GM12865 (cell line): ENCODE measurements at regions not wholly inside any gene's neighbourhood (a gene's known extent, or its start where the extent isn't known, plus 50 kb on each side); places are given as distances from the start of the nearest gene placed in this dataset.

Source experiments
- DNase-seq: peaks from one replicate; pipeline ENCODE4 v3.0.0; 2010; ENCODE audit warnings: low read depth
- H3K4me3 ChIP-seq: 2 replicates; pipeline ENCODE4 v1.5.1; 2011; ENCODE audit warnings: mild to moderate bottlenecking, low read depth, low read length, control low read depth
- TF ChIP-seq, protein P1 (sequence below): IDR thresholded peaks from 2 replicates; pipeline ENCODE4 v1.5.1; 2011; ENCODE audit warnings: low read length, control low read depth, low read depth, inconsistent platforms; ENCODE audit not compliant: insufficient read depth; ENCODE audit errors: missing control alignments

DNA sequence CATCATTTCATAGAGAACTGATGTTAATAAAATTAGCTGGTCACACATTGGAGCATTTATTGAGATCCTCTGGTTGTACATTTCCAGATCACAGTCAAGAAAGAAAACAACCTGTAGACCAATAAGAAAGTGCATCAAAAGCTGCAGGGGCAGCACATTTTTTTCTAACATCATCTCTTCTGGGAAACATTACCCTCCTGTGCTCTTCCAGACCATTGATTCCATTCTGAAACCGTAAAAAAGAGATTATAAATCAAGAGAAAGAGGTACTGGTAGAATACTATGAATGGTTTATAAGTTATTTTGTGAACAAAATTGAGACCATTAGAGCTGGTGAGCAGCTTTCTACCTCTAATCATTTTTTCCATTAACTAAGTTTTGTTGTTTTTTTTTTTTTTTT is 1548.2 kb upstream of the CELF4 start:
- TF ChIP-seq, protein P1, sequence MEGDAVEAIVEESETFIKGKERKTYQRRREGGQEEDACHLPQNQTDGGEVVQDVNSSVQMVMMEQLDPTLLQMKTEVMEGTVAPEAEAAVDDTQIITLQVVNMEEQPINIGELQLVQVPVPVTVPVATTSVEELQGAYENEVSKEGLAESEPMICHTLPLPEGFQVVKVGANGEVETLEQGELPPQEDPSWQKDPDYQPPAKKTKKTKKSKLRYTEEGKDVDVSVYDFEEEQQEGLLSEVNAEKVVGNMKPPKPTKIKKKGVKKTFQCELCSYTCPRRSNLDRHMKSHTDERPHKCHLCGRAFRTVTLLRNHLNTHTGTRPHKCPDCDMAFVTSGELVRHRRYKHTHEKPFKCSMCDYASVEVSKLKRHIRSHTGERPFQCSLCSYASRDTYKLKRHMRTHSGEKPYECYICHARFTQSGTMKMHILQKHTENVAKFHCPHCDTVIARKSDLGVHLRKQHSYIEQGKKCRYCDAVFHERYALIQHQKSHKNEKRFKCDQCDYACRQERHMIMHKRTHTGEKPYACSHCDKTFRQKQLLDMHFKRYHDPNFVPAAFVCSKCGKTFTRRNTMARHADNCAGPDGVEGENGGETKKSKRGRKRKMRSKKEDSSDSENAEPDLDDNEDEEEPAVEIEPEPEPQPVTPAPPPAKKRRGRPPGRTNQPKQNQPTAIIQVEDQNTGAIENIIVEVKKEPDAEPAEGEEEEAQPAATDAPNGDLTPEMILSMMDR, result no peak
- no peak overlapping the region for H3K4me3 ChIP-seq
- DNase-seq, result no peak

DNA sequence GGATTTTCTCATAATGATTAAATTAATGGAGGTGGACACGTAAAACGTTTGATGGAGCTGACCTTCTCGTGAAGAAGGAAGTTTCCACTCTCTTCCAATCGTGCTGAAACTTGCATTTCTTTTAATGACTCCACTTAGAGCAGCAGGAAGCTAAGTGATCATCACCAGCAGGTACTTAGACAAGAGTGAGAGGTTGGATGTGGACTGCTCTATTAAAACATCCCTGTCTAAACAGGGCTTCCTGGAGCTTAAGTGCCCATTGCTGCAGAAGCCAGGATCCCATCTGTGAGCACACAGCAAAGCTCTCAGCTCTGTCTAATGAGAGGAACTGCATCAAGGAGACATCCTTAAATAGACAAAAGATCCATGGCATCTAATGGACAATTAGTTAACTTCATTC is 1539.5 kb upstream of the CELF4 start:
- DNase-seq, result no peak
- H3K4me3 ChIP-seq, result no peak overlapping the region
- TF ChIP-seq, protein P1, result no peak

DNA sequence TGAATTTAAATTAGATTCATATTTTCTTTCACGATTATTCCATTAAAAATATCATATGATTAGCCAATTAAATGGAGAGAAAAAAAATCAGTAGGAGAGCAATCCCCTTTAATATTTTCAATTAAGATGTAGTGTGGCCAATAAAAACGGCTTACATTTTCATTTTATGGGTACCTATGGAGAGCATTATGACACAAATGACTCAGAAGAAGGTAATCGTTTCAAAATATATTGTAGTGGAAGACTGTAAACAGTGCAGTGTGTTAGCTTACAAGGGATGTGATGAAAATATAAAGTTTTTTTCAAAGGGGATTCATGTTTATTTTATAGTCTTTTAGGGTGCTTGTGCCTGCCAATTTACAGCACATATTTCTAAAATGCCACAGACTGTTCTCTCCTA is 1507.4 kb upstream of the CELF4 start:
- TF ChIP-seq, protein P1, result no peak
- no peak for DNase-seq
- H3K4me3 ChIP-seq, result no peak overlapping the region

DNA sequence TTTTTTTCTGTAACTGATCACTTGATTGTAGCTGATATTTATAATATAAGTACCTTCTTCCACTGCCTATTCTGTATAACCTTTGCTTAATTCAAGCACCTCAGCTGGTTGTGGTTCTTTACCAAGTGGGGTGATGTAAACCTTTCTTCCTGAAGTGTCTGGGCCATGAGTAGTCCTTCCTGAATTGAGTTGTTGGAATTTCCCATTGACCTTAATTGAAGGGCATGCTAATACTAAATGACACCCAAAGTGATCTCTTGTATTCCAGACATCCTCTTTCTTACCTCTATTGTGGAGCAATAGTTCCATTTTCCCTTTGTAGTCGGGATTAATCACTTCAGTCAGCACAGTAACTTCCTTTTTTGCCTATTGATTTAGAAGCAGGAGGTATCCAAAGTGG is 1496.8 kb upstream of the CELF4 start:
- TF ChIP-seq, protein P1, result no peak
- no peak for DNase-seq
- no peak overlapping the region for H3K4me3 ChIP-seq

DNA sequence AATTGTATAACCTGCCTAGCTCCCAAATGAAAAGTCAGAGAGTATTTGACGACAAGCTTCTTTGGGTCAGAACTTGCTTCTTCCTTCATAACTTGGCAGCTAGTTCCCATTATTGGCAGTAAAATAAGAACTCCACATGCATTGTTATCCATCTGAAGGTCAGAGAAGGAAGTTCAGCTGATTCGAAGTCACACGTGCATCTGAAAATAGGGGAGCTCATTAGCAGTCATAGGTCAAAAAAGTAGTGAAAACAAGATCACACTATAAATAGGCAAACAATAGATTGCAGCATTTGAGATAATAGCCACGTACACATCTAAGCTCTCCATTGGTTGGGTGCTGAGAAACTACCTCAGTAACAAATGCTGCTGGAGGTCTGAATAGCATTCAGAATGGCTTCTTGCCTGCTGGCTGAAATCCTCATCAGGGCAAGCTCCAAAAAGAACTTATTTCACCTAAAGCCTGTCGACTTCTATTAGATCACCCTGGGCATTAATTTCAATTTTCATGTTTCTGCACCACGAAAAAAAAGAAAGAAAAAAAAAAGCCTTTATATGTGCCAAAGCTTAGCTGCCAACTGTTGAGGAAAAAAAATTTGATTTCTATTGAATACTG is 1492.9 kb upstream of the CELF4 start:
- H3K4me3 ChIP-seq, result no peak overlapping the region
- TF ChIP-seq, protein P1, result no peak
- no peak for DNase-seq

DNA sequence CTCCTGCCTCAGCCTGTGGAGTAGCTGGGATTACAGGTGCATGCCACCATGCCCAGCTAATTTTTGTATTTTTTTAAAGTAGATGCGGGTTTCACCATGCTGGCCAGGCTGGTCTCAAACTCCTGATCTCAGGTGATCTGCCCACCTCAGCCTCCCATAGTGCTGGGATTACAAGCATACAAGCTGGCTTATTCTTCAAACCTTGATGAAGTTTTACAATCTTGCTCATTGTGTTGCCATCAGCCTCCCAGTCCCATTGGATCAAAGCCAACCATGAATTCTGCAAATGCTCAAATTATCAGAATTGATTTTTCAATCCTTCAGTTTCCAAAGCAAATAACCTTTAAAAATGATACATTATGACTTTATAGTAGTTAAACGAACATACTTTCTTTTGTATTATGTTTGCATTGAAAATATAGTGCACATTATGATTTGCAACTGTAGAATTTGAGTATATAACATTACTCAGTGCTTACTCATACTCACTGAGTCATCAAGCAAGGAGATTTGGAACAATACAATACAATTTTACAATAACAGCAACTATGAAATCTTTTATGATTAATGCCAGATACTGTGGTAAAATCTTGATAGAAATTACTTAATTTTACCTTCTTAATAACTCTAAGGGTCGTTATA is 1491.9 kb upstream of the CELF4 start:
- TF ChIP-seq, protein P1, result no peak
- no peak for DNase-seq
- H3K4me3 ChIP-seq, result no peak overlapping the region

DNA sequence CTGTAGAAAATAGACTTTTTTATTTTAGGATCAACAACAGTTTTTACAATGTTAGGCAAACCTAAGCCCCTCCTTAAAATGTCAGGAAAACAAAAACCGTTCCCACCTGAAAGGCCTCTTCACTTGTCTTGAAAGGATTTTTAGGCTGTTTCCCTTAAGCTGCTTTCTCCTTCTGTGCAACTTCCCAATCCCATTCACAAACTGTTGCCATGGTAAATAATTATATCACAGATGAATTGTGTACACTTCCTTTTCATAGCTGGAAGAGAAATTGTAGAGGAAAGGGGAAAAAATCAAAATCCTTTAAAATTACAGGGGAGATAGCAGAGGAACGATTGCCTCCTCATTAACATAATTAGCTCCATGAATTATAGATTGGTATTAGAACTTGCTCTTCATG is 1488.0 kb upstream of the CELF4 start:
- DNase-seq, result no peak
- no peak overlapping the region for H3K4me3 ChIP-seq
- TF ChIP-seq, protein P1, result no peak
